Fibroblast of the aortic adventitia (primary cell): ENCODE measurements at regions not wholly inside any gene's neighbourhood (a gene's known extent, or its start where the extent isn't known, plus 50 kb on each side); places are given as distances from the start of the nearest gene placed in this dataset.
A peak's percentile ranks its signal among the peaks of the same experiment; 100 is the strongest.

Source experiments
- DNase-seq: peaks from one replicate; pipeline ENCODE4 v3.0.0-alpha.2; 2010; ENCODE audit warnings: low read depth
- H3K4me3 ChIP-seq: 2 replicates; pipeline ENCODE4 v1.5.1; 2011; ENCODE audit warnings: low read depth, mild to moderate bottlenecking, control low read depth, low read length, moderate library complexity
- CTCF ChIP-seq: IDR thresholded peaks from 2 replicates; pipeline ENCODE4 v1.5.1; 2011; ENCODE audit warnings: mild to moderate bottlenecking, low read length, control low read depth, inconsistent platforms; ENCODE audit not compliant: insufficient read depth

- H3K4me3 ChIP-seq = no peak overlapping the region
- DNase-seq = peak; percentile 16
- no peak for TF ChIP-seq CTCF
Measured at GRCh38 chr5:92505145-92505544, 1075.9 kb downstream of the NR2F1-AS1 start.

- no peak for TF ChIP-seq CTCF
- no peak for DNase-seq
- H3K4me3 ChIP-seq = no peak overlapping the region
Measured at GRCh38 chr5:92504346-92504745, 1076.7 kb downstream of the NR2F1-AS1 start.

DNA sequence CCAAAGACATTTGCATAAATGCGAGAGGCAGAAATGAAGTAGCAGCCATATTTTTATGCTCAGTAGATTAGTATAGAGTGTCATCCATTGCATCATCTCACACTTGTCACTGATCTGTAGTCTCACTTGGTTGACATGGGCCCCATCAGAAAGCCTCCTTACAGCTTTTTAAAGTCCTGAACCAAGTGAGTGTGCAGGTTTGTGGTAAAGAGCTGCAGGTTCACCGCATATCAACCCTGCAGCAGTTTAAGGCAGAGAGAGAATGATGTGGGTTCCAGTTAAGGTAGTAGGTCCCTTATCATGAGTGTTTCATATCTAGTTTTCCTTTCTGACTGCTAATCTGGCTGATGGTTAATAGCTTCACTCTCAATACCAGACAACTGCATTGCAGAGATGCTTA, 1080.3 kb downstream of the NR2F1-AS1 start:
- no peak for TF ChIP-seq CTCF
- DNase-seq = no peak
- no peak overlapping the region for H3K4me3 ChIP-seq

- no peak for TF ChIP-seq CTCF
- no peak for DNase-seq
- no peak overlapping the region for H3K4me3 ChIP-seq
Measured at GRCh38 chr5:92496545-92496944, 1084.5 kb downstream of the NR2F1-AS1 start.

DNA sequence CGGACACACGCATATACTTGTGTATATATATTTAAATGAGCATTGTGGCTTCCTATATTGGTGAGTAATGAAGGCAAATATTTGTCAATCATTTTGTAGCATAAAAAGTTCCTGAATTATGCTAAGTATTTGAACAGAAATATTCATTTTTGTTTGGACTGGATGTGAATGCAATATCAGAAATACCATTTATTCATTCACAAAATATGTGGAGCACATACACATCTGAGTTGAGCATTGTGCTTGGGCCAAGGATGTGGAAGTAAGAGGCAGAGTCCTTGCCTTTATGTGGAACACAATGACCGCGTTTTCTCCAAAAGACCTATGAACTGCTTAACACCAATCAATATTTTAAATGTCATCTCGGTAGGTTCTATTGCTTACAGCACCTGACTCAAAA, 1086.5 kb downstream of the NR2F1-AS1 start:
- no peak for TF ChIP-seq CTCF
- H3K4me3 ChIP-seq = no peak overlapping the region
- DNase-seq = no peak

GRCh38 chr5:92492908-92493307, 1088.1 kb downstream of the NR2F1-AS1 start:
- TF ChIP-seq CTCF = no peak
- H3K4me3 ChIP-seq = no peak overlapping the region
- DNase-seq = no peak

- DNase-seq = no peak
- no peak for TF ChIP-seq CTCF
Measured at GRCh38 chr5:92484484-92484883, 1096.5 kb downstream of the NR2F1-AS1 start.

More at GRCh38 chr5:92484484-92484883, 1096.5 kb downstream of the NR2F1-AS1 start:
- no peak overlapping the region for H3K4me3 ChIP-seq
